Stimulated activated naive CD8-positive, alpha-beta T cell treated with anti-CD3 and anti-CD28 coated beads, Interleukin-15, Interleukin-2, amounts not matched to agents 100 U/mL and 50 U/mL, for 24 hours (primary cell): ENCODE measurements at regions not wholly inside any gene's neighbourhood (a gene's known extent, or its start where the extent isn't known, plus 50 kb on each side); places are given as distances from the start of the nearest gene placed in this dataset.

Source experiments
- ATAC-seq: fragments of 150-1000 bp; cut with Tn5 transposase; one replicate; pipeline ENCODE4 v1.10.0; 2021
- DNase-seq: peaks from one replicate; pipeline ENCODE4 v3.0.0; 2021

GRCh38 chr13:31081316-31081715 is 80.4 kb downstream of the HSPH1 start:
- DNase-seq = no peak
- no peak for ATAC-seq

DNA sequence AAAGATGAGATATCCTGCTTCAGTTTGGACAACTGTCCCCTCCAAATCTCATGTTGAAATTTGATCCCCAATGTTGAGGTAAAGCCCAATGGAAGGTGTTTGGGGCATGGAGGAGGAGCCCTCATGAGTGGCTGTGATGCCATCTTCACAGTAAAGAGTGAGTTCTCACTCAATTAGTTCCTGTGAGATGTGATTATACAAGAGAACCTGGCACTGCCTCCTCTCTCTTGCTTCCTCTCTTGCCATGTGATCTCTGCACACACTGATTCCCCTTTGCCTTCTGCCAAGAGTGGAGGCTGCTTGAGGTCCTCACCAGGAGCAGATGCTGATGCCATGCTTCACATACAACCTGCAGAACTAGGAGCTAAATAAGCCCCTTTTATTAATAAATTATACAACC is 86.9 kb downstream of the HSPH1 start:
- no peak for ATAC-seq
- no peak for DNase-seq

- DNase-seq = peak; percentile 28
- ATAC-seq = peak; percentile 86
Observed at GRCh38 chr13:31073859-31074718, 87.6 kb downstream of the HSPH1 start.

DNA sequence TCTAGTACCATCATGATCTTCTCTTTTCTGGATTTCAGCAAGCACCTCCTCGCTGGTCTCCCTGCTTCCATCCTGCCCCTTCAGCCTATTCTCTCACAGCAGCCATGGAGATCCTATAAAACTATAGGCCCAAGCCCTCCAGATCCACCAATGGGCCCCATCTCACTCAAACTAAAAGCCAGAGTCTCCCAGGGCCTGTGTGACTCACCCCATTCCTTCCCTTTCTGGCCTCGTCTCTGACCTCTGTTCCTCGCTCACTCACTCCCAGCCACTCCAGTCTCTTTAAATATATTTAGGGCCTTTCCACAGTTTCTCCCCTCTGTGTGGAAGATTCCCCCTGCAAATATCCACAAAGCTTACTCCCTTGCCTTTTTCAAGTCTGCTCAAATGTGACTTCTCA is 89.7 kb downstream of the HSPH1 start:
- no peak for ATAC-seq

GRCh38 chr13:31069808-31070534 is 91.7 kb downstream of the HSPH1 start:
- ATAC-seq = no peak
- no peak for DNase-seq

More for the DNA sequence above, 89.7 kb downstream of the HSPH1 start:
- no peak for DNase-seq

GRCh38 chr13:31068119-31068423 is 93.6 kb downstream of the HSPH1 start:
- ATAC-seq = no peak
- DNase-seq = no peak

- no peak for DNase-seq
Observed at GRCh38 chr13:31067416-31068118, 94.1 kb downstream of the HSPH1 start.

DNA sequence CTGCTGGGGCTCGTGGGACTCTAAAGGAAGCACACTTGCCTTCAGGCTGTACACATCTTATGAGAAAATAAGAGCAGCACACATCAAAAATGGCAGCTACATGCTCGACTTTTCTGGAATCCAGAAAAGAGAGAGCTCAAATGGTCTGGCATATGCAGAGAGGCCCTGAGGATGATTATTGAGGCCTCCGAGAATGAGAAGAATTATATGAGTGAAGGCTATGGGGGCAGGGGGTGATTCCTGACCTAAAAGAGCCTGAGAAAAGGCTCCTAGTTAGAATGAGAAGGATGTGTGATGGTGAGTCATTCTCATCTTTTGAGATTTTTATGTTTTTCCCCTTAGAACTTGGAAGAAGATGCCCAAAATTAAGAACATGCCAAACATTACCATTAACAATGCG is 97.1 kb downstream of the HSPH1 start:
- ATAC-seq (no peak), DNase-seq (no peak)

More at GRCh38 chr13:31067416-31068118, 94.1 kb downstream of the HSPH1 start:
- peak; percentile 83 for ATAC-seq

DNA sequence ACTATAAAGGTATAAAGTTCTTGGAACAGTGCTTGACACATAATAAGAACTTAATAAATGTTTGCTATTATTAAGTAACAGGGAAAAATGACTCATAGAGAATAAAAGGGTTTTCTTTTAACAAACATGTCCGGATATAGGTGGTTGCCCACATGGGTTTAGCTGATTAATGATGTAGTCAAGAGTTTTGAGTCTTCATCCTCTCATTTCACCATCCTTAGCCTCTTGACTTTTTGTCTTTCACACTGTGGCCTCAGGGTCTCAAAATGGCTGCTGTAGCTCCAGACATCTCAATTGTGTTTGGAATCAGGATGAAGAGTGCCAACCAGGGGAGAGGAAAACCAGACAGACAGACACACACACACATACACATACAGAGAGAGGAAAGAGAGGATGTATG is 97.9 kb downstream of the HSPH1 start:
- ATAC-seq (no peak), DNase-seq (no peak)

GRCh38 chr13:31060655-31061054 is 101.0 kb downstream of the HSPH1 start:
- ATAC-seq = no peak

DNA sequence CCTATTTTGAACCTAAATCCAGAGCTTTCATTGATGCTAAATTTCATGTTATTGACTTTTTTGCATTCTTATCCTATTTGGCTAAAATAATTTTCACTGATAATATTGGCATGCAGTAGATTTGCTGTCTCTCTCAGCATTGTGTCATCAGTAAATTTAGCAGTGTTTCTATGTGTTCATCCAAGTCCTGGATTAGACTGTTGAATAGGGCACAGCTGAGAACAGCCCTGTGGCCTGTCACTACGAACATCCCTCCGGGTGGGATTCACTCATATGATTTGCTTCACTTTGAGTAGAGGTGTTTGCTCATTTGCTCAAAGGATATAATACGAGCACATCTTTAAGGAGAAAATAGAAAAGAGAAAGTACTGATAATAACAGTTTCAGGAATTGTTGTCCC is 101.5 kb downstream of the HSPH1 start:
- no peak for DNase-seq
- ATAC-seq = no peak

More at GRCh38 chr13:31060655-31061054, 101.0 kb downstream of the HSPH1 start:
- DNase-seq = no peak

- ATAC-seq (no peak), DNase-seq (no peak)
Observed at GRCh38 chr13:31057403-31058033, 104.2 kb downstream of the HSPH1 start.

- ATAC-seq (no peak), DNase-seq (no peak)
Observed at GRCh38 chr13:31056644-31057271, 104.9 kb downstream of the HSPH1 start.

DNA sequence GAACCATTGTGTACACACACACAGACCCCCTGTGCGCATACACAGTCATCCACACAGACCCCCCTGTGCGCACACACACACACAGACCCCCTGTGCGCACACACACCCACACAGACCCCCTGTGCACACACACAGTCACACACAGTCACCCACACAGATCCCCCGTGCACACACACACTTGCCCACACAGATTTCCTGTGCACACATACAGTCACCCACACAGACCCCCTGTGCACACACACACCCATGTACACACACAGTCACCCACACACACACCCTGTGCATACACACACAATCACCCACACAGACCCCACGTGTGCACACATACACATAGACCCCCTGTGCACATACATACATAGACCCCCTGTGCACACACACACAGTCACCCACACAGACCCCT is 106.1 kb downstream of the HSPH1 start:
- ATAC-seq = no peak

GRCh38 chr13:31054632-31055031 is 107.1 kb downstream of the HSPH1 start:
- ATAC-seq (no peak), DNase-seq (no peak)

More for the DNA sequence above, 106.1 kb downstream of the HSPH1 start:
- no peak for DNase-seq

DNA sequence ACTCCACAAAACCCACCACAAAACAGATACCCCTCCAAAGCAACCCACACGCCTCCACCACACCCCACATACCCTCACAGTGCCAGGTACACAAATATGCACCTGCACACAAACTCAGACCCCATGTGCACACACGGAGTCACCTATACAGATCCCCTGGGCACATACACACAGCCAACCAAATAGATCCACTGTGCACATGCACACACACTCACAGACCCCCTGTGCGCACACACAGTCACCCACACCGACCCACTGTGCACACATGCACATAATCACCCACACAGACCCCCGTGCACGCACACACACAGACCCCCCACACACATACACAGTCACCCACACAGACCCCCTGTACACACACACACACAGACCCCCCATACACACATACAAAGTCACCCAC is 107.8 kb downstream of the HSPH1 start:
- ATAC-seq (no peak), DNase-seq (no peak)

DNA sequence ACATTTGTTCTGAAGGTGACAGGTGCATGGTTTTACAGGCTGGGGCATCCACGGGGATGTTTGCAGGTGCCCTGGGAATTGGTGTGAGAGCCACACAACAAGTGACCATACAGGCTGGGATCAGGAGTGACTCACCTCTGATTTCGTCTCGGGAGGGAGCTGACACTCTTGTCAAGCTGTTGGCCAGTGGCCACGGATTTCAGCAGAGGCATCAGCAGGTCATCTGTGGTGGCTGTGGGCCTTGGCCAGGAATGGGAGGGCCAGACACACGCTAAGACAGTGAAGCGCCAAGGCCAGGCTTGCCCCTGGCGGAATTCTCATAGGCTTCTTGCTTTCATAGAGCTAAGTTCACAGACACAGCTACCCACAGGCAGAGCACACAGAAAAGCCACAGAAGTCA is 108.6 kb downstream of the HSPH1 start:
- DNase-seq (no peak), ATAC-seq (no peak)

DNA sequence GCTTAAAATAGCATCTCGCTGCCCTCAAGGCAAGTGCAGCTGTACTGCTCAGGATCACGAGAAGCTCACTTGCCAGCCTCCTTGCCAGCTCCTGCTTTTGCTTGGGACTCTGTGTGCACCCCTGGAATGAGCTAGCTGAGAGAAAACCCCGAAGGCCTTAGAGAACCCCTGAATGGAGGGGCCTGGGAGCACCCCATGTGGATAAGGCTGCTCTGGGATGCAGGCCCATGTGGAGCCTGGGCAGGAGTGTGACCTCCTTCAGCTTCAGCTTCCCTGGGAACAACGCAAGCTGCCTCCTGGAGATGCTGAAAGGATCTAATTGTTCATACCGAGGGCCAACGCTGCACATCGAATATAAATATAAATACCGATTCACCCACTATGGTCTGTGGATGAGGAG is 109.2 kb downstream of the HSPH1 start:
- DNase-seq = no peak
- ATAC-seq = no peak

DNA sequence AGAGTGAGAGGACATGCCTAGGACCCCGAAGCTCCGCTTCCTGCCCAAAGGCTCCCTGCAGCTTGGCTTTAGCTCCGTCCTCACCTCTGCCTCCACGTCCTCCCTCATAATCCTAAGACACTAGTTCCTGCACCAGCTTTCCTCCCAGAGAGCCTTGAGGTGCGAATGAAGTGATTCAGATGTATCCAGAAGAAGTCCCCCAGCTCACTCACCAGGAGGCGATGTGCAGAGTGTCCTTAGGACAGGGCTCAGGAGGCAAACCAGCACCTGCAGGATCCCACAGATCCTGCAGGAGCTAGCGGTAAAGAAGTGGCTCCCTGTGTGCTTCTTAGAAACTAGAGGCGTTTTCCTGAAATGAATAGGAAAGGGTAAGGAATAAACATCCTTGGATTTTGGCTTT is 109.7 kb downstream of the HSPH1 start:
- ATAC-seq = no peak
- no peak for DNase-seq

- no peak for DNase-seq
- peak; percentile 29 for ATAC-seq
Observed at GRCh38 chr13:31050486-31051400, 111.0 kb downstream of the HSPH1 start.

- no peak for DNase-seq
Observed at GRCh38 chr13:31049833-31050232, 111.9 kb downstream of the HSPH1 start.

More at GRCh38 chr13:31049833-31050232, 111.9 kb downstream of the HSPH1 start:
- no peak for ATAC-seq
